ENCODE measurements at regions not wholly inside any gene's neighbourhood (a gene's known extent, or its start where the extent isn't known, plus 50 kb on each side); places are given as distances from the start of the nearest gene placed in this dataset.

GRCh38 chr17:83014940-83015910 lies 64.2 kb upstream of the METRNL start:
- BruUV-seq (replicated peaks), result no TSS peak
- TF ChIP-seq, protein P1, sequence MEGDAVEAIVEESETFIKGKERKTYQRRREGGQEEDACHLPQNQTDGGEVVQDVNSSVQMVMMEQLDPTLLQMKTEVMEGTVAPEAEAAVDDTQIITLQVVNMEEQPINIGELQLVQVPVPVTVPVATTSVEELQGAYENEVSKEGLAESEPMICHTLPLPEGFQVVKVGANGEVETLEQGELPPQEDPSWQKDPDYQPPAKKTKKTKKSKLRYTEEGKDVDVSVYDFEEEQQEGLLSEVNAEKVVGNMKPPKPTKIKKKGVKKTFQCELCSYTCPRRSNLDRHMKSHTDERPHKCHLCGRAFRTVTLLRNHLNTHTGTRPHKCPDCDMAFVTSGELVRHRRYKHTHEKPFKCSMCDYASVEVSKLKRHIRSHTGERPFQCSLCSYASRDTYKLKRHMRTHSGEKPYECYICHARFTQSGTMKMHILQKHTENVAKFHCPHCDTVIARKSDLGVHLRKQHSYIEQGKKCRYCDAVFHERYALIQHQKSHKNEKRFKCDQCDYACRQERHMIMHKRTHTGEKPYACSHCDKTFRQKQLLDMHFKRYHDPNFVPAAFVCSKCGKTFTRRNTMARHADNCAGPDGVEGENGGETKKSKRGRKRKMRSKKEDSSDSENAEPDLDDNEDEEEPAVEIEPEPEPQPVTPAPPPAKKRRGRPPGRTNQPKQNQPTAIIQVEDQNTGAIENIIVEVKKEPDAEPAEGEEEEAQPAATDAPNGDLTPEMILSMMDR (IDR thresholded peaks at IDR 0.05; ENCODE audit: unreplicated experiment), result no peak
- Mint-ChIP-seq H3K4me3 (ENCODE audit: unreplicated experiment) (no peak overlapping the region), H3K27me3 (ENCODE audit: insufficient read depth, unreplicated experiment) (no peaks in the 10 kb centered on the region), H3K27ac (ENCODE audit: low read depth, unreplicated experiment) (no peak overlapping the region), H3K4me1 (ENCODE audit: insufficient read depth, unreplicated experiment) (no peaks in the 10 kb centered on the region), H3K9me3 (ENCODE audit: unreplicated experiment) (no peaks in the 10 kb centered on the region), H3K36me3 (ENCODE audit: insufficient read depth, unreplicated experiment) (peaks cover 6% of the 10 kb centered on the region)
- CTCF ChIA-PET, result no interaction called here
- intact Hi-C loops (cut with micrococcal nuclease), result no loop called here
- POLR2A ChIA-PET, result no interaction called here
- DNase-seq (ENCODE audit: unreplicated experiment), result no peak

GRCh38 chr17:83018658-83019193 lies 60.7 kb upstream of the METRNL start:
- CTCF ChIA-PET, result no interaction called here
- intact Hi-C loops (cut with micrococcal nuclease), result no loop called here
- no peak for DNase-seq (ENCODE audit: unreplicated experiment)
- H3K4me1 Mint-ChIP-seq (ENCODE audit: insufficient read depth, unreplicated experiment), result no peaks in the 10 kb centered on the region
- peaks cover 6% of the 10 kb centered on the region for H3K36me3 Mint-ChIP-seq (ENCODE audit: insufficient read depth, unreplicated experiment)
- no peak overlapping the region for H3K27ac Mint-ChIP-seq (ENCODE audit: low read depth, unreplicated experiment)
- H3K27me3 Mint-ChIP-seq (ENCODE audit: insufficient read depth, unreplicated experiment), result no peaks in the 10 kb centered on the region
- no TSS peak for BruUV-seq (replicated peaks)
- TF ChIP-seq, protein P1 (IDR thresholded peaks at IDR 0.05; ENCODE audit: unreplicated experiment), result no peak
- H3K4me3 Mint-ChIP-seq (ENCODE audit: unreplicated experiment), result no peak overlapping the region
- POLR2A ChIA-PET, result no interaction called here
- H3K9me3 Mint-ChIP-seq (ENCODE audit: unreplicated experiment), result no peaks in the 10 kb centered on the region

DNA sequence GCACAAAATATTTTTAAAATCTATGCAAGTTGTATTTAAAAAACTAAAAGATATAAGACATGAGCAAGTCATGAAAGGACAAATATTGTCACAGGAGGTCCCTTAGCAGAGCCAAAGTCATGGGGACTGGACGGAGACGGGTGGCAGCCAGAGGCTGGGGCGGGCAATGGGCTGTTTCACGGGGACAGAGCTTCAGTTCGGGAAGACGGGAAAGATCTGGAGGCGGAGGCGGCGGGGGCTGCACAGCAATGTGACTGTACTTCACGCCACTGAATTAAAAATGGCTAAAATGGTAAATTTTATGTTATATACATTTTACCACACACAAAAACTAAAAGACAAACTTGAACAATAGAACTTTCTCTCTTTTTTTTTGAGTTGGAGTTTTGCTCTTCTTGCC lies 60.0 kb upstream of the METRNL start:
- Mint-ChIP-seq H3K4me1 (ENCODE audit: insufficient read depth, unreplicated experiment) (no peaks in the 10 kb centered on the region), H3K27ac (ENCODE audit: low read depth, unreplicated experiment) (no peak overlapping the region), H3K9me3 (ENCODE audit: unreplicated experiment) (no peaks in the 10 kb centered on the region), H3K27me3 (ENCODE audit: insufficient read depth, unreplicated experiment) (no peaks in the 10 kb centered on the region), H3K4me3 (ENCODE audit: unreplicated experiment) (no peak overlapping the region), H3K36me3 (ENCODE audit: insufficient read depth, unreplicated experiment) (peaks cover 6% of the 10 kb centered on the region)
- DNase-seq (ENCODE audit: unreplicated experiment), result no peak
- ChIA-PET CTCF (interaction anchor here (0.7 kb wide), 1 partner anchor 17 kb away, joined by 3 read pairs; no protein-coding TSS in a partner anchor), POLR2A (no interaction called here)
- intact Hi-C loops (cut with micrococcal nuclease), result no loop called here
- TF ChIP-seq, protein P1 (IDR thresholded peaks at IDR 0.05; ENCODE audit: unreplicated experiment), result no peak
- no TSS peak for BruUV-seq (replicated peaks)

- no peaks in the 10 kb centered on the region for H3K4me1 Mint-ChIP-seq (ENCODE audit: insufficient read depth, unreplicated experiment)
- intact Hi-C loops (cut with micrococcal nuclease), result no loop called here
- no peak for DNase-seq (ENCODE audit: unreplicated experiment)
- ChIA-PET POLR2A (no interaction called here), CTCF (no interaction called here)
- H3K4me3 Mint-ChIP-seq (ENCODE audit: unreplicated experiment), result no peak overlapping the region
- TF ChIP-seq, protein P1 (IDR thresholded peaks at IDR 0.05; ENCODE audit: unreplicated experiment), result no peak
- peaks cover 5% of the 10 kb centered on the region for H3K36me3 Mint-ChIP-seq (ENCODE audit: insufficient read depth, unreplicated experiment)
- H3K27me3 Mint-ChIP-seq (ENCODE audit: insufficient read depth, unreplicated experiment), result no peaks in the 10 kb centered on the region
- H3K27ac Mint-ChIP-seq (ENCODE audit: low read depth, unreplicated experiment), result no peak overlapping the region
- BruUV-seq (replicated peaks), result no TSS peak
- H3K9me3 Mint-ChIP-seq (ENCODE audit: unreplicated experiment), result no peaks in the 10 kb centered on the region
Observed at GRCh38 chr17:83024218-83024971, 55.0 kb upstream of the METRNL start.
